Spleen (tissue), 11 donors: ENCODE measurements at regions not wholly inside any gene's neighbourhood (a gene's known extent, or its start where the extent isn't known, plus 50 kb on each side); places are given as distances from the start of the nearest gene placed in this dataset.

ENCODE experiments used
- DNase-seq: peaks from one replicate; pipeline ENCODE4 v3.0.0-alpha.2; 2020
- H3K27ac ChIP-seq, 8 donors: fragments of 200-600 bp; sonication (generic) in 7 of 8; 1 replicate in 4 of 8; 2 replicates in 4 of 8; pipeline versions ENCODE4 v1.5.0 to v1.8.0; 2016 to 2021; ENCODE audit warnings: inconsistent platforms in 4 of 8, mild to moderate bottlenecking in 4 of 8, moderate library complexity in 1 of 8
- H3K27me3 ChIP-seq, 7 donors: fragments of 200-600 bp; sonication (generic) in 6 of 7; replicated peaks in 1 of 7; 1 replicate in 4 of 7; 2 replicates in 3 of 7; pipeline versions ENCODE4 v1.5.0 to v1.8.0; 2016 to 2021; ENCODE audit warnings: inconsistent platforms in 3 of 7, mild to moderate bottlenecking in 1 of 7
- H3K36me3 ChIP-seq, 6 donors: fragments of 200-600 bp; sonication (generic) in 5 of 6; 1 replicate in 4 of 6; 2 replicates in 2 of 6; pipeline versions ENCODE4 v1.5.0 to v1.8.0; 2016 to 2021; ENCODE audit warnings: inconsistent platforms in 2 of 6
- H3K4me1 ChIP-seq, 6 donors: fragments of 200-600 bp; sonication (generic) in 5 of 6; 1 replicate in 3 of 6; 2 replicates in 3 of 6; pipeline versions ENCODE4 v1.5.0 to v1.8.0; 2016 to 2021; ENCODE audit warnings: inconsistent platforms in 3 of 6
- H3K4me3 ChIP-seq, 8 donors: fragments of 200-600 bp; sonication (generic) in 7 of 8; 1 replicate in 4 of 8; 2 replicates in 4 of 8; pipeline versions ENCODE4 v1.5.0 to v1.8.0; 2016 to 2021; ENCODE audit warnings: inconsistent platforms in 4 of 8, mild to moderate bottlenecking in 4 of 8, moderate library complexity in 2 of 8
- H3K9me3 ChIP-seq, 8 donors: fragments of 200-600 bp; sonication (generic) in 7 of 8; 1 replicate in 4 of 8; 2 replicates in 4 of 8; pipeline versions ENCODE4 v1.5.0 to v1.8.0; 2016 to 2021; ENCODE audit warnings: inconsistent platforms in 4 of 8
- CTCF ChIP-seq, 11 experiments: fragments of 200-600 bp in 7 of 11; fragments of 450-650 bp in 4 of 11; sonication (generic) in 4 of 11; IDR thresholded peaks in 8 of 11; conservative IDR thresholded peaks in 3 of 11; 1 replicate in 7 of 11; 2 replicates in 4 of 11; pipeline versions ENCODE4 v1.4.0 to v1.8.0; 2016 to 2021; ENCODE audit warnings: antibody characterized with exemption in 11 of 11, inconsistent platforms in 4 of 11, mild to moderate bottlenecking in 1 of 11
- POLR2A ChIP-seq, 3 donors: fragments of 450-650 bp; IDR thresholded peaks; one replicate each; pipeline ENCODE4 v1.5.1; 2017; ENCODE audit warnings: antibody characterized with exemption in 3 of 3, mild to moderate bottlenecking in 1 of 3
- POLR2AphosphoS5 ChIP-seq, 3 donors: sonication (generic); formaldehyde crosslinking; IDR thresholded peaks; one replicate each; pipeline ENCODE4 v1.5.1; 2017; ENCODE audit warnings: antibody characterized with exemption in 3 of 3
- WGBS, 5 donors: extraction: QIAGEN DNeasy Blood & Tissue Kit in 3 of 5; methylation state at CpG; one replicate each; pipeline versions ENCODE4 v1.1.5 to v1.1.7; 2013 to 2018; 5-methylcytosine and 5-hydroxymethylcytosine counted together
- intact Hi-C: fragments of 100-400 bp; cut with DNase I; formaldehyde crosslinking; loops from one replicate; pipeline ENCODE4 v1.15.0; 2023; ENCODE audit warnings: low total_unique reads
- donor health status: healthy with polysubstance abuse.
- donor health status: DM: no; HTN: no; CAD: no; lungs with moderate emphysema.
- donor health status: DM: no; HTN: no; CAD: no.
- donor health status: Bipolar disorder and iron deficiency.
- donor health status: healthy.
- donor health status: DM: no; HTN: no; CAD: no.
- donor health status: DM: yes; HTN: yes; CAD: no.

- Histone ChIP-seq H3K4me3 (no peak overlapping the region), H3K27ac (no peak overlapping the region), H3K36me3 (no peaks in the 10 kb centered on the region), H3K27me3 (peaks cover 0 to 19% (median 0%) of the 10 kb centered on the region in 7 donors), H3K9me3 (peaks cover 0 to 10% (median 0%) of the 10 kb centered on the region in 8 donors), H3K4me1 (no peaks in the 10 kb centered on the region)
- no peak for DNase-seq
- 10 to 26% (median 24%) methylated on average over 1 of the region's 1 CpG for WGBS, 5 donors
- intact Hi-C loops, result no loop called here
- TF ChIP-seq CTCF (IDR thresholded peaks at IDR 0.05 in 8 of 11, conservative IDR thresholded peaks at IDR 0.05 in 3 of 11) (no peak), POLR2AphosphoS5 (IDR thresholded peaks at IDR 0.05) (no peak), POLR2A (IDR thresholded peaks at IDR 0.05) (no peak)
Observed at GRCh38 chr11:79515781-79516180, 75.0 kb upstream of the TENM4 start.

- peaks cover 0 to 10% (median 0%) of the 10 kb centered on the region in 8 donors for H3K9me3 ChIP-seq
- no peak overlapping the region for H3K27ac ChIP-seq
- TF ChIP-seq POLR2AphosphoS5 (IDR thresholded peaks at IDR 0.05), result no peak
- no peak for TF ChIP-seq CTCF (IDR thresholded peaks at IDR 0.05 in 8 of 11, conservative IDR thresholded peaks at IDR 0.05 in 3 of 11)
- TF ChIP-seq POLR2A (IDR thresholded peaks at IDR 0.05), result no peak
- no peaks in the 10 kb centered on the region for H3K36me3 ChIP-seq
- H3K27me3 ChIP-seq, result peaks cover 0 to 22% (median 0%) of the 10 kb centered on the region in 7 donors
- no peak overlapping the region for H3K4me3 ChIP-seq
- H3K4me1 ChIP-seq, result no peaks in the 10 kb centered on the region
- no peak for DNase-seq
- intact Hi-C loops, result no loop called here
- 71 to 85% (median 83%) methylated on average over 2 of the region's 2 CpGs for WGBS, 5 donors
Observed at GRCh38 chr11:79514695-79515094, 73.9 kb upstream of the TENM4 start.

GRCh38 chr11:79514290-79514689 is 73.5 kb upstream of the TENM4 start:
- intact Hi-C loops, result no loop called here
- peaks cover 0 to 22% (median 0%) of the 10 kb centered on the region in 7 donors for H3K27me3 ChIP-seq
- no peaks in the 10 kb centered on the region for H3K36me3 ChIP-seq
- TF ChIP-seq CTCF (IDR thresholded peaks at IDR 0.05 in 8 of 11, conservative IDR thresholded peaks at IDR 0.05 in 3 of 11) (no peak), POLR2A (IDR thresholded peaks at IDR 0.05) (no peak), POLR2AphosphoS5 (IDR thresholded peaks at IDR 0.05) (no peak)
- DNase-seq, result no peak
- H3K4me3 ChIP-seq, result no peak overlapping the region
- H3K27ac ChIP-seq, result no peak overlapping the region
- H3K4me1 ChIP-seq, result no peaks in the 10 kb centered on the region
- H3K9me3 ChIP-seq, result peaks cover 0 to 10% (median 0%) of the 10 kb centered on the region in 8 donors
- 52 to 72% (median 64%) methylated on average over 4 of the region's 4 CpGs for WGBS, 5 donors

- TF ChIP-seq CTCF (IDR thresholded peaks at IDR 0.05 in 8 of 11, conservative IDR thresholded peaks at IDR 0.05 in 3 of 11) (no peak), POLR2A (IDR thresholded peaks at IDR 0.05) (no peak), POLR2AphosphoS5 (IDR thresholded peaks at IDR 0.05) (no peak)
- H3K27ac ChIP-seq, result no peak overlapping the region
- peaks cover 0 to 25% (median 0%) of the 10 kb centered on the region in 7 donors for H3K27me3 ChIP-seq
- H3K9me3 ChIP-seq, result peaks cover 0 to 10% (median 0%) of the 10 kb centered on the region in 8 donors
- no peaks in the 10 kb centered on the region for H3K4me1 ChIP-seq
- 49 to 72% (median 59%) methylated on average over 4 of the region's 4 CpGs for WGBS, 5 donors
- H3K4me3 ChIP-seq, result no peak overlapping the region
- intact Hi-C loops, result no loop called here
- DNase-seq, result no peak
- H3K36me3 ChIP-seq, result no peaks in the 10 kb centered on the region
Observed at GRCh38 chr11:79512706-79513469, 72.1 kb upstream of the TENM4 start.
